Large intestine (tissue), 3 donors: ENCODE measurements at regions not wholly inside any gene's neighbourhood (a gene's known extent, or its start where the extent isn't known, plus 50 kb on each side); places are given as distances from the start of the nearest gene placed in this dataset.

Source experiments
- DNase-seq, 2 donors: peaks; one replicate each; pipeline versions ENCODE4 v3.0.0 to v3.0.0-alpha.2; 2013
- H3K27ac ChIP-seq: one replicate; pipeline ENCODE4 v1.5.1; 2013; ENCODE audit warnings: low read length
- H3K27me3 ChIP-seq: 2 replicates; pipeline ENCODE4 v1.6.1; 2013; ENCODE audit warnings: low read length; ENCODE audit not compliant: control insufficient read depth, insufficient read depth
- H3K36me3 ChIP-seq: 2 replicates; pipeline ENCODE4 v1.6.1; 2013; ENCODE audit warnings: low read length; ENCODE audit not compliant: control insufficient read depth, insufficient read depth
- H3K4me1 ChIP-seq: one replicate; pipeline ENCODE4 v1.6.1; 2013; ENCODE audit warnings: low read length; ENCODE audit not compliant: control insufficient read depth, insufficient read depth
- H3K4me3 ChIP-seq: one replicate; pipeline ENCODE4 v1.5.1; 2013; ENCODE audit warnings: low read length
- H3K9me3 ChIP-seq: one replicate; pipeline ENCODE4 v1.6.1; 2013; ENCODE audit warnings: mild to moderate bottlenecking, low read depth, low read length, moderate library complexity; ENCODE audit not compliant: control insufficient read depth
- WGBS: methylation state at CpG from one replicate; pipeline ENCODE4 v1.1.5; 2013; ENCODE audit warnings: low lambda C conversion rate; ENCODE audit not compliant: insufficient coverage; 5-methylcytosine and 5-hydroxymethylcytosine counted together

DNA sequence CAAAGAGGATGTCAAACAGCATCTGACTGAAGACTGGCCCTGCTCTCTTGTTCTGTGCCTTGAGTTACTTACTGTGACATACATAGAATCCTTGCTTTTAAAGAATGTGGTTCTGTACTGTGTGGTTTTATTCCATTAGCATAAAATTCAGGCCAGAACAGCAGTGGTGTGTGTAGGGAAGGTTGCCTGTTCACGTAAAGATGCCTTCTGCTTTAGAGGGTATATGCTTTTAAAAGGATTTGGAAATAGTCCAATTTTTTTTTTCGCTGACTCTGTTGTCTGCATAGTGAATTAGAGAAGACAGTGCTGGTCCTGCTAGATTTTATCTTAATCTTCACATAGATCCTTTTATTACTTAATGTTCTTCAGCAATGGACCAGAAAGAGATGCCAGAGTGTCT, 470.8 kb upstream of the SEMA3A start:
- no peak overlapping the region for H3K27ac ChIP-seq
- no peak overlapping the region for H3K4me3 ChIP-seq
- no peaks in the 10 kb centered on the region for H3K27me3 ChIP-seq
- no peaks in the 10 kb centered on the region for H3K4me1 ChIP-seq
- no peaks in the 10 kb centered on the region for H3K9me3 ChIP-seq
- no CpG with 5 or more reads among the region's 2 CpGs for WGBS
- no peaks in the 10 kb centered on the region for H3K36me3 ChIP-seq
- no peak for DNase-seq

- no CpG with 5 or more reads among the region's 1 CpG for WGBS
- H3K4me3 ChIP-seq, result no peak overlapping the region
- H3K9me3 ChIP-seq, result no peaks in the 10 kb centered on the region
- no peaks in the 10 kb centered on the region for H3K36me3 ChIP-seq
- no peaks in the 10 kb centered on the region for H3K27me3 ChIP-seq
- no peaks in the 10 kb centered on the region for H3K4me1 ChIP-seq
- no peak overlapping the region for H3K27ac ChIP-seq
- no peak for DNase-seq
These were observed 470.0 kb upstream of the SEMA3A start for GRCh38 chr7:84664626-84665025.

GRCh38 chr7:84663224-84663623, 468.6 kb upstream of the SEMA3A start:
- no peak overlapping the region for H3K27ac ChIP-seq
- H3K4me3 ChIP-seq, result no peak overlapping the region
- no peaks in the 10 kb centered on the region for H3K36me3 ChIP-seq
- no peaks in the 10 kb centered on the region for H3K4me1 ChIP-seq
- WGBS, result 86% methylated on average over 1 of the region's 1 CpG
- no peak for DNase-seq
- H3K27me3 ChIP-seq, result no peaks in the 10 kb centered on the region
- H3K9me3 ChIP-seq, result no peaks in the 10 kb centered on the region

DNA sequence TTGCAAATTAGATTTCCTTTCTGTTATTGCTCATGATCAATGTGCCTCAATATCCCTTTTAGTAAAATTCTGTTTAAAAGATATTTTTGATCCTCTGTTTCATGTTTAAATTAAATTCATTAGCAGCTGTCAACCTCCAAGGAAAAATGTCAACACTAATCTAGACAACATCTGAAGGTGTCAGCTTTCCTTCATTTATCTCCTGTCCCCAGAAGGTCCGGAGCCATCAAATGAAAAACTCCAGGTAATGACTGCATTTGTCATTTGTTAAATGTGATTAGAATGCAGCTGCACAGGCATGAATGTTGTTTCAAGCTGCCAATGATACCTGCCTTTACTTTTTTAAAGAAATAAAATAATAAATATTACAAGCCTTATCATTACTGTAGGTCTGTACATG, 463.7 kb upstream of the SEMA3A start:
- no peak overlapping the region for H3K27ac ChIP-seq
- no peaks in the 10 kb centered on the region for H3K4me1 ChIP-seq
- H3K27me3 ChIP-seq, result no peaks in the 10 kb centered on the region
- DNase-seq, result no peak
- no CpG with 5 or more reads among the region's 1 CpG for WGBS
- H3K4me3 ChIP-seq, result no peak overlapping the region
- H3K36me3 ChIP-seq, result no peaks in the 10 kb centered on the region
- no peaks in the 10 kb centered on the region for H3K9me3 ChIP-seq

GRCh38 chr7:84654273-84654672, 459.7 kb upstream of the SEMA3A start:
- no peak overlapping the region for H3K27ac ChIP-seq
- H3K4me3 ChIP-seq, result no peak overlapping the region
- no CpG with 5 or more reads among the region's 1 CpG for WGBS
- no peaks in the 10 kb centered on the region for H3K27me3 ChIP-seq
- H3K4me1 ChIP-seq, result no peaks in the 10 kb centered on the region
- DNase-seq, result no peak
- no peaks in the 10 kb centered on the region for H3K9me3 ChIP-seq
- no peaks in the 10 kb centered on the region for H3K36me3 ChIP-seq

DNA sequence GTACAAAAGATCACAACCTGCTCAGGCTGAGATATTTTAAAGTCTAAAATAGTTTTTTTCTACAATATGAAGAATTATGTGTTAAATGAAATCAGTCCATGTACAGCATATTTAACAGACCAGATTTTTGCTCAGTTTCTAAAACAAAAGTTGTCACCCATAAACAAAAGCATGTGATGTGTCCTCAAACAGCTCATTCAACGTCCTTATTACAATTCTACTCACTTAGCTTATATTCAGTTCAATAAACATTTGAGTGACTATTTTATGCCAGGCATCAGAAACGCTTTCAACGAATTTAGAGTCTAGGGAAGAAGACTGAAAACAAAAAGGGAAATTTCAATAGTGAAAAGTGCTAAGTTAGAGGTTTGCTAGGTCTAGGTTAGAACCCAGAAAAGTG, 457.3 kb upstream of the SEMA3A start:
- Histone ChIP-seq H3K9me3 (no peaks in the 10 kb centered on the region), H3K36me3 (no peaks in the 10 kb centered on the region), H3K4me1 (no peaks in the 10 kb centered on the region), H3K4me3 (no peak overlapping the region), H3K27me3 (no peaks in the 10 kb centered on the region), H3K27ac (no peak overlapping the region)
- DNase-seq, result no peak
- no CpG with 5 or more reads among the region's 3 CpGs for WGBS

GRCh38 chr7:84647797-84648757, 453.5 kb upstream of the SEMA3A start:
- no peak for DNase-seq

DNA sequence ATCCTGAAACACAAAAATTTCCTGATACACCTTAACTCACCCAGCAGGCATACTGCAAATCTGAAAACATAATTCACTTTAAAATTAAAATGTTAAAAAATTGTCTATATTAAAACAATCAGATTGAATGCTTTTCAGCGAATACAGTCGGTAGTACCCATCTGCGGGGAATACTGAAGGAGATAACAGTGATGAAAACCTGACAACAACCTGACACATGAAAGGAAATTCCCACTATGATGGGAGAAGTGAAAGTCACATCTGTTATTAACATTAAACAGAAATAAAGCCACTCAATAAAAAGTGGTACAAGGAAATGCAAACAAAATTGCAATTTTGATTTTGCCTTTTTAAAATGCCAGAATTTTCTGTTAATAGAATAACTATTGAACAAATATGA, 448.0 kb upstream of the SEMA3A start:
- no peaks in the 10 kb centered on the region for H3K36me3 ChIP-seq
- no peaks in the 10 kb centered on the region for H3K27me3 ChIP-seq
- H3K4me1 ChIP-seq, result no peaks in the 10 kb centered on the region
- no peak overlapping the region for H3K4me3 ChIP-seq
- H3K27ac ChIP-seq, result no peak overlapping the region
- H3K9me3 ChIP-seq, result no peaks in the 10 kb centered on the region
- no peak for DNase-seq
- WGBS, result 80% methylated on average over 3 of the region's 3 CpGs

More at GRCh38 chr7:84647797-84648757, 453.5 kb upstream of the SEMA3A start:
- 80% methylated on average over 1 of the region's 2 CpGs for WGBS
- Histone ChIP-seq H3K27ac (no peak overlapping the region), H3K4me3 (no peak overlapping the region), H3K9me3 (no peaks in the 10 kb centered on the region), H3K27me3 (no peaks in the 10 kb centered on the region), H3K36me3 (no peaks in the 10 kb centered on the region), H3K4me1 (no peaks in the 10 kb centered on the region)

DNA sequence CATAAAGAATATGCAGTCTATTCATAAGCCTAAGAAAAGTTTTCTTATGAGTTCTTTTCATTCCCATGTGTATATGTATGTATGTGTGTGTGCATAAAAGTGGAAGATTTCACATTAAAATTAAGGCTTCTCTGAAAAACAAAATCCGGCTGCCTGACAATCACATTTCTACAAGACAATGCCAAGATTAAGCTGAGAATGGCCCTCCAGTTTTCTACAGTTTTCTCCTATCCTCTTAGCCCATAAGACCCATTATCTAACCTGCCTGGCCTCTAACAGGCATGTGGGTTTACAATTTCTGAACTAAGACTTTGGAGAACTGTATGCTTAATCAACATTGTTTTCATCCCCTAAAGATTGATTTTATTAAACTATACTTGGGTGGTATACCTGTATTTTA, 446.0 kb upstream of the SEMA3A start:
- WGBS, result no CpG with 5 or more reads among the region's 1 CpG
- no peak overlapping the region for H3K4me3 ChIP-seq

DNA sequence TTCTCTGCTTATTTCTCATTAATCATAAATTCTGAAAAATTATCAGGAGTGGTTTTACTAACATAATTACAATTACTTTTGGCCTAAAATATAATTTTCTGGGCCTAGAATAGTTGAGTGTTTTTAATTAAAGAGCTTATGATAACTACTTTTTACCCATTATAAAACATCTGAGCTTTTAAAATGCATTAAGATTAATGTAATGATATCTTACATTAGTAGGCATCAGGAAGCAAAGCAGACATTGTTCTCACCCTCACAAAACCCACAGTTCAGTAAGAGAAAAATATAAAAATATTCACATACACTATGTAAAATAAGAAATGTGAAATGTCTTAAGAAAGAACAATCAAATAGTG, 443.7 kb upstream of the SEMA3A start:
- H3K4me3 ChIP-seq, result no peak overlapping the region
- no peaks in the 10 kb centered on the region for H3K9me3 ChIP-seq
- no peak for DNase-seq
- no peaks in the 10 kb centered on the region for H3K27me3 ChIP-seq
- no peak overlapping the region for H3K27ac ChIP-seq
- H3K36me3 ChIP-seq, result no peaks in the 10 kb centered on the region
- no peaks in the 10 kb centered on the region for H3K4me1 ChIP-seq

More for the DNA sequence above, 446.0 kb upstream of the SEMA3A start:
- Histone ChIP-seq H3K9me3 (no peaks in the 10 kb centered on the region), H3K4me1 (no peaks in the 10 kb centered on the region), H3K27me3 (no peaks in the 10 kb centered on the region), H3K27ac (no peak overlapping the region), H3K36me3 (no peaks in the 10 kb centered on the region)
- DNase-seq, result no peak
